NT2/D1 (cell line): ENCODE measurements at regions not wholly inside any gene's neighbourhood (a gene's known extent, or its start where the extent isn't known, plus 50 kb on each side); places are given as distances from the start of the nearest gene placed in this dataset.
"Not testable (repeated sequence)": the region's sequence is repeated elsewhere in the genome, so short reads cannot be mapped to it uniquely, and the experiment has no call there.

Experiments
- DNase-seq: peaks from one replicate; pipeline ENCODE4 v3.0.0-alpha.2; 2011; ENCODE audit warnings: low read depth, low spot score
- H3K27me3 ChIP-seq: 2 replicates; pipeline ENCODE4 v1.6.0; 2011; ENCODE audit warnings: mild to moderate bottlenecking; ENCODE audit not compliant: insufficient read length, insufficient read depth
- H3K36me3 ChIP-seq: 2 replicates; pipeline ENCODE4 v1.6.1; 2011; ENCODE audit warnings: mild to moderate bottlenecking, low read length, mixed read lengths; ENCODE audit not compliant: insufficient read depth, insufficient read length
- H3K4me1 ChIP-seq: 2 replicates; pipeline ENCODE4 v1.5.1; 2011; ENCODE audit not compliant: insufficient read depth, insufficient read length
- H3K4me3 ChIP-seq: 2 replicates; pipeline ENCODE4 v1.5.1; 2011; ENCODE audit warnings: low read depth; ENCODE audit not compliant: insufficient read length
- H3K9ac ChIP-seq: 2 replicates; pipeline ENCODE4 v1.6.0; 2011; ENCODE audit warnings: low read depth; ENCODE audit not compliant: insufficient read length
- H3K9me3 ChIP-seq: 2 replicates; pipeline ENCODE4 v1.5.1; 2011; ENCODE audit warnings: mild to moderate bottlenecking, low read length; ENCODE audit not compliant: insufficient read depth
- SUZ12 ChIP-seq: IDR thresholded peaks from 2 replicates; pipeline ENCODE4 v1.6.1; 2011; ENCODE audit not compliant: insufficient read length, insufficient read depth; ENCODE audit errors: extremely low read depth
- YY1 ChIP-seq: IDR thresholded peaks from 2 replicates; pipeline ENCODE4 v1.6.1; 2011; ENCODE audit not compliant: insufficient read length, insufficient read depth
- ZNF274 ChIP-seq: IDR thresholded peaks from 2 replicates; pipeline ENCODE4 v1.6.1; 2011; ENCODE audit warnings: mild to moderate bottlenecking, low read depth, low read length

GRCh38 chr2:34724107-34724506 is 1125.0 kb upstream of the FAM98A start:
- TF ChIP-seq SUZ12 (no peak), YY1 (no peak), ZNF274 (no peak)
- no peaks in the 10 kb centered on the region for H3K36me3 ChIP-seq
- no peak for DNase-seq
- H3K27me3 ChIP-seq: no peaks in the 10 kb centered on the region
- no peak overlapping the region for H3K4me3 ChIP-seq
- H3K9ac ChIP-seq: no peak overlapping the region
- H3K9me3 ChIP-seq: no peaks in the 10 kb centered on the region
- no peaks in the 10 kb centered on the region for H3K4me1 ChIP-seq

GRCh38 chr2:34723683-34724082 is 1124.6 kb upstream of the FAM98A start:
- no peaks in the 10 kb centered on the region for H3K27me3 ChIP-seq
- no peaks in the 10 kb centered on the region for H3K4me1 ChIP-seq
- DNase-seq: no peak
- TF ChIP-seq YY1 (no peak), SUZ12 (no peak), ZNF274 (no peak)
- H3K9me3 ChIP-seq: no peaks in the 10 kb centered on the region
- H3K36me3 ChIP-seq: no peaks in the 10 kb centered on the region
- no peak overlapping the region for H3K4me3 ChIP-seq
- H3K9ac ChIP-seq: no peak overlapping the region

DNA sequence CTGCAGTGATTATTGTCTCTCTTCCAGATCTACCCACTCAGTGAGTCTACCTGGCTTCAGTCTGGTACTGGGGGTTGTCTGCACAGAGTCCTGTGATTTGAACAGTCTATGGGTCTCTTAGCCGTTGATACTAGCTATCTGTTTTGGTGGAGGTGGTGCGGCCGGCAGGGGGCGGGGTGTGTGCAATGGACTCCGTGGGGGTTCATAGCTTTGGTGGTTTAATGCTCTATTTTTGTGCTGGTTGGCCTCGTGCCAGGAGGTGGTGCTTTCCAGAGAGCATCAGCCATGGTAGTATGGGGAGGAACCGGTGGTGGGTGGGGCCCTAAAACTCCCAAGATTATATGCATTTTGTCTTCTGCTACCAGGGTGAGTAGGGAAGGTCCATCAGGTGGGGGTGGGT is 1120.1 kb upstream of the FAM98A start:
- H3K4me1 ChIP-seq: no peaks in the 10 kb centered on the region
- no peak overlapping the region for H3K9ac ChIP-seq
- DNase-seq: no peak
- no peaks in the 10 kb centered on the region for H3K9me3 ChIP-seq
- H3K27me3 ChIP-seq: no peaks in the 10 kb centered on the region
- TF ChIP-seq ZNF274 (no peak), SUZ12 (no peak), YY1 (no peak)
- no peak overlapping the region for H3K4me3 ChIP-seq
- H3K36me3 ChIP-seq: no peaks in the 10 kb centered on the region

- no peaks in the 10 kb centered on the region for H3K27me3 ChIP-seq
- TF ChIP-seq SUZ12 (no peak), ZNF274 (no peak), YY1 (no peak)
- no peaks in the 10 kb centered on the region for H3K9me3 ChIP-seq
- H3K4me1 ChIP-seq: no peaks in the 10 kb centered on the region
- H3K36me3 ChIP-seq: no peaks in the 10 kb centered on the region
- H3K9ac ChIP-seq: no peak overlapping the region
- H3K4me3 ChIP-seq: no peak overlapping the region
- DNase-seq: no peak
Measured at GRCh38 chr2:34705551-34706247, 1106.6 kb upstream of the FAM98A start.

GRCh38 chr2:34703292-34703691 is 1104.2 kb upstream of the FAM98A start:
- no peak for TF ChIP-seq ZNF274
- no peak for TF ChIP-seq SUZ12
- TF ChIP-seq YY1: no peak
- H3K27me3 ChIP-seq: no peaks in the 10 kb centered on the region
- H3K9me3 ChIP-seq: no peaks in the 10 kb centered on the region
- H3K9ac ChIP-seq: no peak overlapping the region
- H3K4me1 ChIP-seq: no peaks in the 10 kb centered on the region
- DNase-seq: no peak
- H3K36me3 ChIP-seq: no peaks in the 10 kb centered on the region
- no peak overlapping the region for H3K4me3 ChIP-seq

GRCh38 chr2:34702391-34702790 is 1103.3 kb upstream of the FAM98A start:
- not testable (repeated sequence) for DNase-seq, H3K36me3 ChIP-seq, H3K27me3 ChIP-seq, H3K4me3 ChIP-seq, H3K4me1 ChIP-seq, H3K9ac ChIP-seq, H3K9me3 ChIP-seq

GRCh38 chr2:34677591-34677990 is 1078.5 kb upstream of the FAM98A start:
- H3K36me3 ChIP-seq, H3K9me3 ChIP-seq, H3K4me1 ChIP-seq, H3K27me3 ChIP-seq, H3K9ac ChIP-seq, DNase-seq, H3K4me3 ChIP-seq: not testable (repeated sequence)

DNA sequence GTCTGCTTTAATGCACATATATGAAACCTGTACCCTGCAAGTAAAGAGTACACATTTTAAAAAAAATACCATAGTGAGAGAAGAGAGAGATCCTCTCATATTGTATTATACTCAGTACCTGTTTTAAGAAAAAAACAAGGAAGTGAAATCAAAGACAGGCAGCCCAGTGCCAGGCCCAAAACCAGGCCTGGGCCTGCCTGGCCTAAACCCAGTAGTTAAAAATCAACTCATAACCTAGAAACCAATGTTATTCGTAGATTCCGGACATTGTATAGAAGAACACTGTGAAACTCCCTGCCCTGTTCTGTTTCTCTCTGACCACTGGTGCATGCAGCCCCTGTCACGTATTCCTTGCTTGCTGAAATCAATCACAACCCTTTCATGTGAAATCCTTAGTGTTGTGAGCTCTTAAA is 1078.0 kb upstream of the FAM98A start:
- not testable (repeated sequence) for H3K27me3 ChIP-seq, DNase-seq, H3K9me3 ChIP-seq, H3K4me3 ChIP-seq, H3K36me3 ChIP-seq, H3K4me1 ChIP-seq, H3K9ac ChIP-seq
